HG02798 (cell line): ENCODE measurements at regions not wholly inside any gene's neighbourhood (a gene's known extent, or its start where the extent isn't known, plus 50 kb on each side); places are given as distances from the start of the nearest gene placed in this dataset.

ENCODE experiments used
- ATAC-seq: cut with Tn5 transposase; IDR thresholded peaks from one replicate; pipeline ENCODE4 v1.9.1; 2021; ENCODE audit warnings: mild to moderate bottlenecking; ENCODE audit not compliant: unreplicated experiment, poor library complexity

DNA sequence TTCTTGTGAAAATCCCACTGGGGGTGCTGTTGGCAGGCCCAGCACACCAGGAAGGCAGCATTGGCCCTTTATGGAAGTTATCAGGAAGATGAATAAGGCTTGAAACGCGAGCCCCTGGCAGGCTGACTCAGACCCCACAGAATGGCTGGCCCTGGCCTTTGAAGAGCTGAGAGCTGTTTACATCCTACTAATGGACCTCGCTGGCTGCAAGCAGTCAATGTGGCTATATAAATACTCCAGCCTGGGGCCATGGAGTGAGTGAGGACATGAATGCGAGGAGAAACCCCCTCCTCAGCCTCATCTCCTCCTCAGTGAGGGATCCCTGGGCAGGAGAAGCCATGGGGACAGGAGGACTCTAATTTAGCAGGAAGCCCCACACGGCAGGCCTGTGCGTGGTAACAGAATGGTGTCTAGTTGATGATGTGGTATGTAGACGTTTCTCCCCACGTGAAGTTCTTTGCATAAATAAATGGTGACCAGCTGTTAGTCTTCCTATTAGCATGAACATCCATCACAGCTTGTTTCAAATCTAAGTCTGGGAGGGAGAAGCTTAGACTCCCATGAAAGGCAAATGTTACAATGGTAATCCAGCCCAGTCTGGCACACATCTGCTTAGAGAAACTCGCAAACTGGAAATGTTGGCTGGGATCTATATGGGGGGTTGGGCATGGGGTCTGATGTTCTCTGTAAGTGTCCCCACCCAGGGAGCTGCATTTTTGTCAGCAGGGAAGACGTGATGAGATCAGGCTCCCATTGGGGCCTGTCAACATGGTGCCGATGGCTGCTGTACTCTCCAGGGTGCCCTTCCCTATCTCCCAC lies 175.1 kb upstream of the PITX1 start:
- ATAC-seq, result no peak

DNA sequence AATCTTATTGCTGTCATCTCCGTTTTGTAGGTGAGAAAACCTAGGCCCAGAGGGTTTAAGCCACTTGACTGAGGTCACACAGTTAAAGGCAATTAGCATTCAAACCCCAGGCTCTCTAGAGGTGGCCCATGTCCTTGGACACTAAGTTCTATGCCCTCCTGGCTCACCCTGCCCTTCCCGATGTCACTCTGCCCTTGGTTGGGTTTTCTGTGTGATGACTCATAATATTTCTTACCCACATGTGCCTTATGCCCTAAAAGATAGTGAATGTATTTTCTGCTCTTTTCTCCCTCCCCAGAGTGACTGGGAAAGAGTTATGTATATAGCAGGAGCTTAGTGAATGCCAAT lies 174.5 kb upstream of the PITX1 start:
- ATAC-seq, result no peak

DNA sequence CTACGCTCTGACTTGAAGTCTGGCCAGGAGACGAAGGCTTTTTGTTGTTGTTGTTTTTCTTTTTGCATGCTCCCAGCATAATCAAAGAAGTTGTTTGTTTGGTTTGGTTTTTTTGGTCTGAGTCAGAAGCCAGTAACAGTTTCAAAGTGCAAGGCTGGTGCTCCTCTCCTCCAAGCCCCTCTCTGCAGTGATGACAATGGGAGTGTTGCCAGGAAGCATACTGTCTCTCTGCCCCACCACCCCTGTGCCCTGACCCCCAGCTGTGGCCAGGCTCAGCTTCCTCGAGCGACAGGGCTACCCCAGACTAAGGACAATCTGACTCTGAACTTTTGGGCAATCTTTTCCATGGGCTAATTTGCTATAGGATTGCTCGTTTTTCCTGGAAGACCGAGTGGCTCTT lies 173.8 kb upstream of the PITX1 start:
- ATAC-seq, result no peak

- ATAC-seq, result no peak
These were observed 172.8 kb upstream of the PITX1 start for GRCh38 chr5:135206862-135207261.

DNA sequence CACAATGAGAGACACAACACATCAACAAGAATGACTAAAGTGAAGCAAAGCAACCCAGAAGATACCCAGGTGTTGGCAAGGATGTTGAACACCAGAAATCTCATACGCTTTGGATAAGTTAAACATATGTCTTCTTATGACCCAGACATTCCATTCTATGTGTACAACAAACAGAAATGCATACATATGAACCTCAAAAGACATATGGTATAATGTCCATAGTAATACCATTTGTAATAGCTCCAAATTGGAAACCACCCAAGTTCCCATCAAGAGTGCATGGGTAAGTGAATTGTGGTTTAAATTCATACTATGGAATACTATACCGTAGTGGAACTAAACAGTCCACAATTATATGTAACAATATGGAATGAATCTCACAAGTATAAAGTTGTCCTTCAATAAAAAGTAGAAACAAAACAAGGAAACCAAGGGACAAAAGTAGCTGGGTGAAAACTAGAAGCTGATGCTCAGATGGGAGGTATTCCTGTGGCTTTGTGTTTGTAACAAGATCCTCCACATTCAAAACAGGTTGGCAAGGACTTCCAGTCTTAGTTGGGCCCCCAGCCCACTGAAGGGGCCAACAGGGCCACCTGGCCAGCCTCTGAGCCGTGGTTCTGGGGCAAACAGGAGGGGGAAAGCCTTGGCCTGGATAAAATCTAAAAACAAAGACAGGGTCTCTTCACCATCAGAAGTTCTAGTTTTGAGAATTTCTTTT lies 171.8 kb upstream of the PITX1 start:
- ATAC-seq, result no peak

DNA sequence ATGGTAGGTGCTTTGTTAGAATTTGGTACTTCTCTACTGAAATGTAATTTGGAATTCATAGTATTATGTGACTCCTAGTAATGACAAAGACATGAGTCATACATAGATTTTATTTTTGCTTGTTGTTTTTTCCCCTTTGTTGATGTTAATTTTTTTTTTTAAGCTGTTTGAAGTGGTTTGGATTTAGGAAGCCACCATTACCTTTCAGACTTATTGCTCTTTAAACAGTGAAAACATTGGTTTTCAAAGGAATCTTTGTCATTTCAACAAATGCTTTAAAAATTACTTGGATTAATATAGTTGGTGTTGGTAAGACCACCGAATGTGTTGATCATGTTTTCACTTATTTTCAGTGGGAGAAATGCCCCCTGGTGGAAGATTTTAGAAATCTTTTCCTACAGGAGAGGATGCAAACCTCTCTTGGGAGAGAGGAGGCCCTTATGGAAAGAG lies 170.1 kb upstream of the PITX1 start:
- ATAC-seq, result no peak

- no peak for ATAC-seq
These were observed 169.6 kb upstream of the PITX1 start for GRCh38 chr5:135203593-135204036.

GRCh38 chr5:135203019-135203418 lies 169.0 kb upstream of the PITX1 start:
- ATAC-seq, result no peak

- ATAC-seq, result no peak
These were observed 165.9 kb upstream of the PITX1 start for GRCh38 chr5:135199919-135200318.

DNA sequence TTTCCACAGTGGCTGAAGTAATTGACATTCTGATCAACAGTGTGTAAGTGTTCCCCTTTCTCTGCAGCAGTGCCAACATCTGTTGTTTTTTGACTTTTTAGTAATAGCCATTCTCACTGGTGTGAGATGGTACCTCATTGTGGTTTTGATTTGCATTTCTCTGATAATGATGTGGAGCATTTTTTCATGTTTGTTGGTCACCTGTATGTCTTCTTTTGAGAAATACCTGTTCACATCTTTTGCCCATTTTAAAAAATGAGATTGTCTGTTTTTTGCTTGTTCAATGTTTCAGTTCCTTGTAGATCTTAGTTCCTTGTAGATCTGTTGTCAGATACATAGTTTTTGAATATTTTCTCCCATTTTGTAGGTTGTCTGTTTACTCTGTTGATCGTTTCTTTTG lies 162.5 kb upstream of the PITX1 start:
- ATAC-seq, result no peak

DNA sequence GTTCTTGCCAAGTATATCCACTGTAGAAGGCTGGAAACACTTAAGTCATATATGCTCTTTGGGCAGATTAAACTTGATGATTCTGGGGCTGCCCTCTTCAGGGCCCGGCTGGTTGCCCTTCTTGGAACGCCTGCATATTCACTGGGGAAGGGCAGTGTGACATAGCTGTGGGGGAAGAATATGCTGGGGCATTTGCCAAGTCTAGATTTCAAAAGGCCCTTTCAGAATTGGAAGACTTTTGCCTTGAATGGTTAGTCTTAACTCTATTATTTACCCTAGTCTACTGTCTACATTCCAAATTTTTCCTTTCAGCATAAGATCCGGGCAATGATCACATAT lies 161.2 kb upstream of the PITX1 start:
- ATAC-seq, result no peak

- ATAC-seq, result no peak
These were observed 160.7 kb upstream of the PITX1 start for GRCh38 chr5:135194573-135195269.

GRCh38 chr5:135194126-135194488 lies 160.1 kb upstream of the PITX1 start:
- ATAC-seq, result no peak

DNA sequence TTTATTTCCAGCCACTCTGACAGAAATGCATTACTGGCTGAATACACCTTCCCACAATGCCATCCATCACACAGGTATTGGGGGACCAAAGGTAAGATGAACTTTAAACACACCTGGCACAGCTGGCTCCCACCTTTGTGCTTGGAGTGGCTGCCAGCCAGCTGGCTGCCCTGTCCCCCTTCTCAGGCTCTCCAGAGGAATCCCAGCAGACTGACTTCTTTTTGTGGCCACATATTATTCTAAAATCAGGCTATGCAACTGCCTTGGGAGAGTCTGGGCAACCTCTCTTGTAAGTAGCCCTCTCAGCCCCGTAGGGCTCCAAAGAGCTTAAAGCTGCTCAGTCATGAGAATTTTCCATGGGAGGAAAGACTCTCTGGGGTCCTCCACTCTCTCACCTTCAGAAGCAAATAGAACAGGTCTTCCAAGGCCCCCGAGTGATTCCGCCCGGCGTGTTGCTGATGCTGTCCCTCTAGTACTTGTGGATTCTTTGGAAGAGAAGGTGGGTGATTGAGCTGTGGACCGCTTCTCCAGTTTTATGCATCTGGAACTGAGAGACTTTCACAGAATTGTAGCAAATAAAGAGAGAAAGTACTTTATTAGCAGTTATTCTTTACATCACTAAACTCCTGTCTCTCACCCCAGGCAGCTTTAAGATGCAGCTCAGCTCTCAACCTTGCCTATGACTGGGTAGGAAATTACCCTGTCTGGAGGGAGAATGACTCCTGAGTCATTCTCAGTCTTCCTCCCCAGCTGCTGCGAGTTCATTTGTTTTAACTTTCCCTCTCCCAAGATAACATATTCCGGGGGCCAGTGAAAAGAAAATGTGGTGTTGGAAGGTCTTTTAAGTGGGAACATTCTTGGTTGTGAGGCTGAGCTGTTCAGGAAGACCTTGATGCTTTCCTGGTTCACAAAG lies 159.4 kb upstream of the PITX1 start:
- no peak for ATAC-seq

DNA sequence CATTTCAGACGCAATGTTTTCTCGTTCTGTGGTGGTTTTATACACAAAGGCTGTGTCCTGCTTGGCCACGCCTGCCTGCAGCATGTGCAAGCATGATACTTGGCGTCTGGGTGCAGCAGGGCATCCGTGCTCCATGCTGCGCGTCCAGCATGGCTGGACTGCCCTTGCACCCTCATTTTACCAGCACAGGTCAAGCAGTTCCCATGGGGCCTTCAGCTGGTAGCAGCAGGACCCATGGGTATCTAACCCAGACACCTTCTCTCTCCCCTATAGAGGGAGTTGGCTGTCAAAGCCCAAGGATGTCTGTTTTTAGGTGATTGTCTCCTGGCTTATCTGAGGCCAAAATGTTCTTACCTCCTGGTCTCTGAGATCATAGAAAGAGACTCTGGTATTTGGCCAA lies 158.3 kb upstream of the PITX1 start:
- no peak for ATAC-seq

- peak; percentile 92 for ATAC-seq
These were observed 157.2 kb upstream of the PITX1 start for GRCh38 chr5:135191084-135191826.

DNA sequence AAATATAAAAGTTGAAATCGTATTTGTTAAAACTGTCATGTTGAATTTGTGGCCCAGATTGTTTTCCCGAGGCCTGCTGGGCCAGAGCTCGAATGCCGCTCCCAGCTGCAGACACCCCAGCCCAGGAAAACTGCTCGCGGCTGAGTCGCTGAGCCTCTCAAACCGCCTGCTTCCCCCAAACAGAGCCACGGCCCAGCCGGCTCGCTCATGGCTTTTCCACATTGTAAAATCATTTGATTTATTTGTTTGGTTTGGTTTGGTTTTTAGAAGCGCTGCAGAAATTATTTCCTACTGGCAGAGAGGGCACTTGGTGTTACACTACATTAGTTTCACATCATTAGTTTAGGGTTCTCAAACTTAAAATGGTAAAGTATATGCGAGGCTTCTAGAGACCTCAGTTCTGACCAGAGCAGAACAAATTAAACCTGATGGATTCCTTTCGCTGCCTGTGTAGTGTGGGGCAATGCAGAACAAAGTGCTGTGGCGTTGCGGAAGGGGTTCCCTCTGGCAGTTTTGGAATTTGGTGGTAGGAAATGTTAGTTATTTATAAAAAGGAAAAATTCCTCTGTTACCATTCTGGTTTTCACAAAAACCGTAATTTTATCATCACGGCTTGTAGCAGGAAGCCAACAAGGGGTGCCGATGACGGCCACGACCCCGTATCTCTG lies 156.5 kb upstream of the PITX1 start:
- ATAC-seq, result no peak

DNA sequence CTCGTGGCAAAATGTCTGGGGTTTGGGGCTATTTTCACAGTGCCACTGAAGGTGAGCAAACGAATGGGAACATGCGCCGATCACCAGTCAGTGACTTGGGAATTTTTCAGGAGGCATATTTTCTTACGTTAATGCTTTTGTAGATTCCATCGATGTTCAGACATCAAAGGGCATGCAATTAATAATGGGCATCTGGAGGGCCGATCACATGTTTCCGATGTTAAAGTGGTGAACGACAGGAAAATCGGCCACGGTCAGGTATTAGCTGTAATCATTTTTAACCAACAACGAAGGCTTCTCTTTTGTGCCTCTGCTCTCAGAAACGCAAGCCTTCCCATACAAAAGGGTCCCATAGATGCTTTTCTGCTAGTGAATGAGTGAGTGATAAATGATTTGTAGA lies 155.0 kb upstream of the PITX1 start:
- ATAC-seq, result no peak

GRCh38 chr5:135188233-135188914 lies 154.3 kb upstream of the PITX1 start:
- ATAC-seq, result no peak
